ENCODE measurements at regions not wholly inside any gene's neighbourhood (a gene's known extent, or its start where the extent isn't known, plus 50 kb on each side); places are given as distances from the start of the nearest gene placed in this dataset.

DNA sequence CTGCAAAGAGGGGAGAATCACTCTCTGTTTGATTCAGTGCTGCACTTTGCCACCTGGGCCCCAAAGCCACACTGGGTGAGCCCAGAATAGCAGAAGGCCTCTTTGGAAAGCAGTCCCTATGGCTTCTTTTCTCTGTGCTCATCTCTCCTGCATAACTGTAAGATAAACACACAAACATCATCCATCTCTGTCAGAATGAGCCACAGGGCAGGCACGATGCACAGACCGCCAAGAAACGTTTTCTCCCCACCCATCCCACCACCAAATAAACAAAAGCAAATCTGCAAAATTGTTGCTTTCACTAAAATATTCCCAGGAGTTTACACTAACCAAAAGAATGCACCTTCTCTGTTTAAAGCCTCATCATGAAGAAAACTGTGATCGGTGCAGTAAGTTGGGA lies 196.4 kb upstream of the POU2AF2 start:
- Histone ChIP-seq H3K9ac (no peak overlapping the region), H3K27ac (no peak overlapping the region)

DNA sequence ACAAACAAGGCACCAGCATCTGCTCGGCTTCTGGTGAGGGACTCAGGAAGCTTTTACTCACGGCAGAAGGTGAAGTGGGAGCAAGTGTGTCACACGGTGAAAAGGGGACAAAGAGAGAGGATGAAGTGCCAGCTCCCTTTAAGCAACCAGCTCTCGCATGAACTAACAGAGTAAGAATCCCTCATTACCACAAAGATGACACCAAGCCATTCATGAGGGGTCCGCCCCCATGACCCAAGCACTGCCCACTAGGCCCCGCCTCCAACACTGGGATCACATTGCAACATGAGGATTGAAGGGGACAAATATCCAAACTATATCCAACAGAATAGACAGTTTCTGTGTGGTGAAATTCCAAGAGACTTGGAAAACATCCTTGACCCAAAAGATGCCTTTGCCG lies 198.2 kb upstream of the POU2AF2 start:
- TF ChIP-seq CTCF (conservative IDR thresholded peaks at IDR 0.05; ENCODE audit: low read depth, low read length) = no peak
- Histone ChIP-seq H4K20me1 (ENCODE audit: insufficient read depth) (no peaks in the 10 kb centered on the region), H3K79me2 (ENCODE audit: insufficient read depth, low read depth) (no peaks in the 10 kb centered on the region), H3K4me1 (ENCODE audit: low read depth, poor library complexity, severe bottlenecking) (no peaks in the 10 kb centered on the region), H2AFZ (ENCODE audit: low read depth) (no peak overlapping the region), H3K9ac (no peak overlapping the region), H3K27ac (no peak overlapping the region), H3K36me3 (ENCODE audit: insufficient read depth) (no peaks in the 10 kb centered on the region), H3K4me2 (no peak overlapping the region), H3K4me3 (IDR thresholded peaks at IDR 0.05; ENCODE audit: insufficient read depth, low read depth, low read length) (no peak overlapping the region), H3K27me3 (ENCODE audit: insufficient read depth, low read depth) (no peaks in the 10 kb centered on the region)

More for the DNA sequence above, 196.4 kb upstream of the POU2AF2 start:
- Histone ChIP-seq H3K36me3 (ENCODE audit: insufficient read depth) (no peaks in the 10 kb centered on the region), H3K27me3 (ENCODE audit: insufficient read depth, low read depth) (no peaks in the 10 kb centered on the region), H3K79me2 (ENCODE audit: insufficient read depth, low read depth) (no peaks in the 10 kb centered on the region), H4K20me1 (ENCODE audit: insufficient read depth) (no peaks in the 10 kb centered on the region), H3K4me3 (IDR thresholded peaks at IDR 0.05; ENCODE audit: insufficient read depth, low read depth, low read length) (no peak overlapping the region), H3K4me2 (no peak overlapping the region), H3K4me1 (ENCODE audit: low read depth, poor library complexity, severe bottlenecking) (no peaks in the 10 kb centered on the region), H2AFZ (ENCODE audit: low read depth) (no peak overlapping the region)
- no peak for TF ChIP-seq CTCF (conservative IDR thresholded peaks at IDR 0.05; ENCODE audit: low read depth, low read length)

- no peak overlapping the region for H3K27ac ChIP-seq
- no peak for TF ChIP-seq CTCF (conservative IDR thresholded peaks at IDR 0.05; ENCODE audit: low read depth, low read length)
- H3K27me3 ChIP-seq (ENCODE audit: insufficient read depth, low read depth) = no peaks in the 10 kb centered on the region
- H3K4me3 ChIP-seq (IDR thresholded peaks at IDR 0.05; ENCODE audit: insufficient read depth, low read depth, low read length) = no peak overlapping the region
- no peaks in the 10 kb centered on the region for H3K36me3 ChIP-seq (ENCODE audit: insufficient read depth)
- no peaks in the 10 kb centered on the region for H3K4me1 ChIP-seq (ENCODE audit: low read depth, poor library complexity, severe bottlenecking)
- H3K79me2 ChIP-seq (ENCODE audit: insufficient read depth, low read depth) = no peaks in the 10 kb centered on the region
- no peak overlapping the region for H3K4me2 ChIP-seq
- no peak overlapping the region for H2AFZ ChIP-seq (ENCODE audit: low read depth)
- no peak overlapping the region for H3K9ac ChIP-seq
- no peaks in the 10 kb centered on the region for H4K20me1 ChIP-seq (ENCODE audit: insufficient read depth)
These were observed 199.2 kb upstream of the POU2AF2 start for GRCh38 chr11:111046291-111046690.

DNA sequence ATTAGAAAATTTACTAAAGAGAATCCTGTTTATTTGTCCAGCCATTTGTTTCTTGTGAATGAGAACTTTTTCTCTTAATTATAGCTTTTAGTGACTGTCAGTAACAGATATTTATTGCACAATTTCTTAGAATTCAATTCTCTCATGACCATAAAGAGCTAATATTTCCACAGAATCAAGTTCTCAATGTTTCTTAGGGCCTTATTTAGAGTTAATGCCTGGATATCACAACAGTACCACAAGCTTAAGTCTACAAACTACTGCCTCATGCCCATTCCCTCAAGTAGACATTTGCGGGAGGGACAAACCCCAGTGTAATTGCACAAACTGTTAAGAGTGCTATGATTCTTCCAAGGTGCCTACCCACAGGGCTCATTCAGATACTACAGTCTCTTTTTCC lies 199.7 kb upstream of the POU2AF2 start:
- Histone ChIP-seq H3K36me3 (ENCODE audit: insufficient read depth) (no peaks in the 10 kb centered on the region), H3K4me2 (no peak overlapping the region), H3K9ac (no peak overlapping the region), H3K79me2 (ENCODE audit: insufficient read depth, low read depth) (no peaks in the 10 kb centered on the region), H2AFZ (ENCODE audit: low read depth) (no peak overlapping the region), H3K4me1 (ENCODE audit: low read depth, poor library complexity, severe bottlenecking) (no peaks in the 10 kb centered on the region), H3K27me3 (ENCODE audit: insufficient read depth, low read depth) (no peaks in the 10 kb centered on the region), H4K20me1 (ENCODE audit: insufficient read depth) (no peaks in the 10 kb centered on the region), H3K27ac (no peak overlapping the region), H3K4me3 (IDR thresholded peaks at IDR 0.05; ENCODE audit: insufficient read depth, low read depth, low read length) (no peak overlapping the region)
- no peak for TF ChIP-seq CTCF (conservative IDR thresholded peaks at IDR 0.05; ENCODE audit: low read depth, low read length)

DNA sequence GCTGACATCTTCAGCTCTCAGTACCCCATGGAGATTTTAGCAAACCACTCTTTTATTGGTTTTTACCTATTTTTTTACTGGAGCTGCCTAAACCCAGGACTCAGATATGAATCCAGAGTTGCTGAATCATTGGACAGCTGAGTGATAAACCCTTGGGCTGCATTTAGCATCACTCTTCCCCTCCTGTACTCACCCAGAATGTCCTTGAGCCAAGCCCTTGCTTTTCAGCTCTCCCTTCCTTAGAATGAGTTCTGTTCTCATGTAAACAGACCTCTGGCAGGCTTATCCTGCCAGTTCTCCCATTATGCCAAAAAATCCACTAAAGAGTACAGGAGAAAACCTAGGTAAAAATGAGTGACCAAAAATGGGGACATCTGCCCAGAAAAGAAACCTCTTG lies 200.1 kb upstream of the POU2AF2 start:
- Histone ChIP-seq H3K4me1 (ENCODE audit: low read depth, poor library complexity, severe bottlenecking) (no peaks in the 10 kb centered on the region), H3K36me3 (ENCODE audit: insufficient read depth) (no peaks in the 10 kb centered on the region), H3K27me3 (ENCODE audit: insufficient read depth, low read depth) (no peaks in the 10 kb centered on the region), H2AFZ (ENCODE audit: low read depth) (no peak overlapping the region), H3K4me3 (IDR thresholded peaks at IDR 0.05; ENCODE audit: insufficient read depth, low read depth, low read length) (no peak overlapping the region), H4K20me1 (ENCODE audit: insufficient read depth) (no peaks in the 10 kb centered on the region), H3K9ac (no peak overlapping the region), H3K4me2 (no peak overlapping the region), H3K79me2 (ENCODE audit: insufficient read depth, low read depth) (no peaks in the 10 kb centered on the region), H3K27ac (no peak overlapping the region)
- no peak for TF ChIP-seq CTCF (conservative IDR thresholded peaks at IDR 0.05; ENCODE audit: low read depth, low read length)
